H1 (cell line): ENCODE measurements at regions not wholly inside any gene's neighbourhood (a gene's known extent, or its start where the extent isn't known, plus 50 kb on each side); places are given as distances from the start of the nearest gene placed in this dataset.

ENCODE experiments used
- CTCF ChIA-PET: fragments of 300-600 bp; sonication (Branson Sonifier 250); formaldehyde crosslinking; loops from one replicate; lab custom pipeline; 2021; ENCODE audit not compliant: partially characterized antibody; lab: Charles Lee
- POLR2A ChIA-PET: fragments of 300-600 bp; sonication (Branson Sonifier 250); formaldehyde crosslinking; loops from one replicate; lab custom pipeline; 2021; ENCODE audit warnings: inconsistent platforms; ENCODE audit not compliant: partially characterized antibody; lab: Charles Lee
- DNase-seq, 2 experiments: peaks; one replicate each; pipeline versions ENCODE4 v3.0.0 to v3.0.0-alpha.2; 2010 to 2022; ENCODE audit warnings: low spot score in 2 of 2, low read depth in 1 of 2, mixed read lengths in 1 of 2
- FAIRE-seq: peaks from 2 replicates; lab custom pipeline; 2011; peaks lifted over from hg19 to GRCh38; lab: Jason Lieb, UNC
- H2AFZ ChIP-seq: 2 replicates; pipeline ENCODE4 v1.8.1; 2012; ENCODE audit warnings: low read length, inconsistent platforms
- H2AK5ac ChIP-seq: 2 replicates; pipeline ENCODE4 v1.6.1; 2013; ENCODE audit warnings: low read depth, low read length
- H2BK120ac ChIP-seq: replicated peaks from 2 replicates; pipeline ENCODE3; 2013; ENCODE audit warnings: low read depth, low read length, inconsistent platforms
- H2BK12ac ChIP-seq: 2 replicates; pipeline ENCODE4 v1.6.1; 2013; ENCODE audit warnings: low read depth, low read length
- H2BK15ac ChIP-seq: 2 replicates; pipeline ENCODE4 v1.6.1; 2013; ENCODE audit warnings: low read length
- H2BK20ac ChIP-seq: 2 replicates; pipeline ENCODE4 v1.6.1; 2013; ENCODE audit warnings: low read length
- H2BK5ac ChIP-seq: 2 replicates; pipeline ENCODE4 v1.6.1; 2013; ENCODE audit warnings: low read depth, low read length
- H3K14ac ChIP-seq: 2 replicates; pipeline ENCODE4 v1.6.1; 2013; ENCODE audit warnings: inconsistent platforms; ENCODE audit not compliant: insufficient read length
- H3K18ac ChIP-seq: 2 replicates; pipeline ENCODE4 v1.6.1; 2013; ENCODE audit warnings: low read length; ENCODE audit errors: extremely low read depth
- H3K23ac ChIP-seq: 2 replicates; pipeline ENCODE4 v1.6.1; 2013; ENCODE audit warnings: inconsistent platforms; ENCODE audit not compliant: insufficient read length
- H3K23me2 ChIP-seq: 2 replicates; pipeline ENCODE4 v1.6.1; 2013; ENCODE audit warnings: low read depth, low read length
- H3K27ac ChIP-seq: 2 replicates; pipeline ENCODE4 v1.6.1; 2011; ENCODE audit warnings: low read depth, low read length, inconsistent platforms
- H3K27me3 ChIP-seq, 4 experiments: replicated peaks in 1 of 4; 1 replicate in 1 of 4; 2 replicates in 3 of 4; pipeline versions ENCODE4 v1.6.1 to v1.8.1; 2011 to 2013; ENCODE audit warnings: low read length in 3 of 4, mild to moderate bottlenecking in 3 of 4, inconsistent platforms in 2 of 4, mixed read lengths in 2 of 4, moderate library complexity in 1 of 4; ENCODE audit not compliant: control insufficient read depth in 3 of 4, insufficient read depth in 3 of 4; ENCODE audit errors: extremely low read depth in 1 of 4
- H3K36me3 ChIP-seq, 4 experiments: 2 replicates each; pipeline versions ENCODE4 v1.6.1 to v1.8.1; 2011 to 2013; ENCODE audit warnings: mild to moderate bottlenecking in 4 of 4, low read length in 3 of 4, moderate library complexity in 2 of 4, control low read depth in 1 of 4, inconsistent platforms in 1 of 4; ENCODE audit not compliant: insufficient read depth in 4 of 4, control insufficient read depth in 2 of 4
- H3K4ac ChIP-seq: replicated peaks from 2 replicates; pipeline ENCODE3; 2013; ENCODE audit warnings: low read length, low read depth, mixed read lengths, inconsistent platforms; ENCODE audit not compliant: insufficient read length
- H3K4me1 ChIP-seq, 4 experiments: replicated peaks in 1 of 4; 1 replicate in 1 of 4; 2 replicates in 3 of 4; pipeline versions ENCODE4 v1.6.1 to v1.8.1; 2011 to 2013; ENCODE audit warnings: low read length in 3 of 4, inconsistent platforms in 2 of 4, mixed read lengths in 1 of 4; ENCODE audit not compliant: insufficient read depth in 4 of 4, control insufficient read depth in 3 of 4
- H3K4me2 ChIP-seq, 2 experiments: 2 replicates each; pipeline versions ENCODE4 v1.6.1 to v1.8.1; 2011 to 2013; ENCODE audit warnings: low read depth in 2 of 2, low read length in 2 of 2, control low read depth in 1 of 2, inconsistent platforms in 1 of 2, mild to moderate bottlenecking in 1 of 2; ENCODE audit not compliant: insufficient read depth in 1 of 2
- H3K4me3 ChIP-seq, 4 experiments: fragments of 200-600, 300-600 bp in 1 of 4; sonication (generic), shearing (Covaris generic), sonication (Bioruptor Twin) in 1 of 4; 2 replicates each; pipeline versions ENCODE4 v1.5.1 to v1.8.1; 2011 to 2016; ENCODE audit warnings: low read length in 4 of 4, low read depth in 3 of 4, control low read depth in 2 of 4, inconsistent platforms in 2 of 4, mild to moderate bottlenecking in 2 of 4, mixed read lengths in 1 of 4, moderate library complexity in 1 of 4; ENCODE audit not compliant: insufficient read depth in 2 of 4; ENCODE audit errors: extremely low read depth in 1 of 4
- H3K56ac ChIP-seq: replicated peaks from 2 replicates; pipeline ENCODE3; 2013; ENCODE audit warnings: low read depth, mild to moderate bottlenecking, mixed read lengths, low read length, inconsistent platforms; ENCODE audit not compliant: insufficient read length
- H3K79me1 ChIP-seq: 2 replicates; pipeline ENCODE4 v1.6.1; 2013; ENCODE audit warnings: low read depth, low read length, control low read depth
- H3K79me2 ChIP-seq, 2 experiments: 2 replicates each; pipeline versions ENCODE4 v1.6.1 to v1.8.1; 2012 to 2013; ENCODE audit warnings: low read length in 2 of 2, mild to moderate bottlenecking in 2 of 2, inconsistent platforms in 1 of 2; ENCODE audit not compliant: insufficient read depth in 2 of 2, control insufficient read depth in 1 of 2
- H3K9ac ChIP-seq, 4 experiments: replicated peaks in 1 of 4; 1 replicate in 1 of 4; 2 replicates in 3 of 4; pipeline versions ENCODE4 v1.6.1 to v1.8.1; 2011 to 2013; ENCODE audit warnings: low read depth in 3 of 4, low read length in 3 of 4, control low read depth in 2 of 4, mild to moderate bottlenecking in 2 of 4, moderate library complexity in 2 of 4, inconsistent platforms in 1 of 4; ENCODE audit errors: extremely low read depth in 1 of 4
- H3K9me3 ChIP-seq, 2 experiments: 2 replicates each; pipeline versions ENCODE4 v1.6.1 to v1.8.1; 2012 to 2013; ENCODE audit warnings: mild to moderate bottlenecking in 2 of 2, moderate library complexity in 2 of 2, control low read depth in 1 of 2, inconsistent platforms in 1 of 2, low read depth in 1 of 2, low read length in 1 of 2, mixed read lengths in 1 of 2; ENCODE audit not compliant: insufficient read depth in 2 of 2
- H4K20me1 ChIP-seq, 2 experiments: replicated peaks in 1 of 2; 2 replicates each; pipeline versions ENCODE3 to v1.8.1; 2011 to 2013; ENCODE audit warnings: inconsistent platforms in 2 of 2, low read length in 2 of 2, mild to moderate bottlenecking in 1 of 2; ENCODE audit not compliant: insufficient read depth in 2 of 2, control insufficient read depth in 1 of 2
- H4K5ac ChIP-seq: 2 replicates; pipeline ENCODE4 v1.6.1; 2013; ENCODE audit warnings: low read length, low read depth, mixed read lengths, inconsistent platforms; ENCODE audit not compliant: insufficient read length
- H4K8ac ChIP-seq: 2 replicates; pipeline ENCODE4 v1.8.0; 2013; ENCODE audit warnings: mild to moderate bottlenecking, moderate library complexity, low read length, inconsistent platforms; ENCODE audit not compliant: insufficient read depth; ENCODE audit errors: extremely low read depth
- H4K91ac ChIP-seq: replicated peaks from 2 replicates; pipeline ENCODE3; 2013; ENCODE audit warnings: low read length, mixed read lengths, inconsistent platforms; ENCODE audit not compliant: insufficient read length
- ATF3 ChIP-seq: IDR thresholded peaks from 2 replicates; pipeline ENCODE4 v1.6.1; 2011; ENCODE audit warnings: low read depth, mild to moderate bottlenecking, low read length; ENCODE audit not compliant: insufficient read depth
- CEBPB ChIP-seq: IDR thresholded peaks from 2 replicates; pipeline ENCODE4 v1.6.1; 2012; ENCODE audit warnings: low read depth, low read length
- CHD2 ChIP-seq: IDR thresholded peaks from 2 replicates; pipeline ENCODE4 v1.6.1; 2012; ENCODE audit warnings: low read length, improper control_type of control experiment
- FOSL1 ChIP-seq: IDR thresholded peaks from 2 replicates; pipeline ENCODE4 v1.6.1; 2011; ENCODE audit warnings: mild to moderate bottlenecking, low read depth, low read length, moderate library complexity; ENCODE audit not compliant: insufficient read depth
- JUN ChIP-seq: IDR thresholded peaks from 2 replicates; pipeline ENCODE4 v1.6.1; 2011; ENCODE audit warnings: low read depth, mild to moderate bottlenecking, improper control_type of control experiment, low read length
- KDM1A ChIP-seq: fragments of 200-600, 300-600 bp; sonication (generic); IDR thresholded peaks from 2 replicates; pipeline ENCODE4 v1.7.1; 2016; ENCODE audit warnings: mild to moderate bottlenecking, low read length, borderline replicate concordance
- MAFK ChIP-seq: IDR thresholded peaks from 2 replicates; pipeline ENCODE4 v1.6.1; 2012; ENCODE audit warnings: low read depth, mild to moderate bottlenecking, improper control_type of control experiment, low read length
- POLR2A ChIP-seq, 2 experiments: IDR thresholded peaks; 1 replicate in 1 of 2; 2 replicates in 1 of 2; pipeline ENCODE4 v1.6.1; 2011; ENCODE audit warnings: low read depth in 2 of 2, low read length in 2 of 2, mild to moderate bottlenecking in 2 of 2; ENCODE audit errors: control extremely low read depth in 1 of 2
- POU5F1 ChIP-seq: IDR thresholded peaks from 2 replicates; pipeline ENCODE4 v1.6.1; 2011; ENCODE audit warnings: low read depth, mild to moderate bottlenecking, low read length, moderate library complexity
- RNF2 ChIP-seq: fragments of 200-900, 300-1000 bp; sonication (generic); IDR thresholded peaks from 2 replicates; pipeline ENCODE4 v1.7.1; 2016; ENCODE audit warnings: borderline replicate concordance, low read depth, mild to moderate bottlenecking, antibody characterized with exemption, low read length; ENCODE audit not compliant: poor library complexity, severe bottlenecking; ENCODE audit errors: missing control alignments
- SIRT6 ChIP-seq: IDR thresholded peaks from one replicate; pipeline ENCODE4 v1.7.1; 2012; ENCODE audit warnings: low read length, inconsistent platforms
- SIX5 ChIP-seq: IDR thresholded peaks from 2 replicates; pipeline ENCODE4 v1.6.1; 2011; ENCODE audit warnings: mild to moderate bottlenecking, low read depth, low read length
- SP4 ChIP-seq: IDR thresholded peaks from 2 replicates; pipeline ENCODE4 v1.6.1; 2012; ENCODE audit warnings: low read length, inconsistent platforms
- SUZ12 ChIP-seq: fragments of 200-600 bp; sonication (generic); IDR thresholded peaks from 2 replicates; pipeline ENCODE4 v1.6.1; 2012; ENCODE audit warnings: mild to moderate bottlenecking, inconsistent platforms, low read length, moderate library complexity, mixed read lengths
- TBP ChIP-seq: IDR thresholded peaks from 2 replicates; pipeline ENCODE4 v1.6.1; 2011; ENCODE audit warnings: low read depth, low read length, improper control_type of control experiment
- WGBS, 2 experiments: shearing (Covaris generic) in 1 of 2; methylation state at CpG; one replicate each; pipeline versions ENCODE4 v1.1.6 to v1.1.7; 2013 to 2015; ENCODE audit warnings: low lambda C conversion rate in 2 of 2, mixed read lengths in 2 of 2, inconsistent platforms in 1 of 2, low coverage in 1 of 2, missing lambda C conversion rate in 1 of 2; ENCODE audit not compliant: insufficient replicate concordance in 2 of 2, insufficient coverage in 1 of 2, insufficient read length in 1 of 2; ENCODE audit errors: extremely low coverage in 1 of 2, missing lambda C conversion rate in 1 of 2; 5-methylcytosine and 5-hydroxymethylcytosine counted together

GRCh38 chr13:62838929-62839328 lies 1423.3 kb upstream of the PCDH20 start (continued):
- no peak for TF ChIP-seq TBP

GRCh38 chr13:62837895-62838294 lies 1422.2 kb upstream of the PCDH20 start:
- Histone ChIP-seq H3K18ac (no peak overlapping the region), H3K27me3 (no peaks in the 10 kb centered on the region), H3K36me3 (no peaks in the 10 kb centered on the region), H2BK5ac (no peak overlapping the region), H4K8ac (no peak overlapping the region), H3K4ac (no peak overlapping the region), H2BK15ac (no peak overlapping the region), H3K14ac (no peak overlapping the region), H2BK120ac (no peak overlapping the region), H3K4me2 (no peak overlapping the region), H2BK20ac (no peak overlapping the region), H3K9me3 (no peaks in the 10 kb centered on the region), H3K79me1 (no peaks in the 10 kb centered on the region), H3K79me2 (no peaks in the 10 kb centered on the region), H3K4me1 (no peaks in the 10 kb centered on the region), H2AK5ac (no peak overlapping the region), H4K91ac (no peak overlapping the region), H3K56ac (no peak overlapping the region), H3K4me3 (no peak overlapping the region), H4K5ac (no peak overlapping the region), H3K23ac (no peak overlapping the region), H2BK12ac (no peak overlapping the region), H4K20me1 (no peaks in the 10 kb centered on the region), H3K27ac (no peak overlapping the region), H3K9ac (no peak overlapping the region), H3K23me2 (no peaks in the 10 kb centered on the region), H2AFZ (no peak overlapping the region)
- ChIA-PET POLR2A (no interaction called here), CTCF (no interaction called here)
- FAIRE-seq = no peak
- DNase-seq = no peak
- WGBS, 2 experiments = 88% methylated on average over 2 of the region's 2 CpGs; no CpG with 5 or more reads in 1 of the 2 experiments
- TF ChIP-seq MAFK (no peak), ATF3 (no peak), SP4 (no peak), SIX5 (no peak), FOSL1 (no peak), POLR2A (IDR thresholded peaks at IDR 0.05; ENCODE audit: control extremely low read depth in 1 of 2, low read depth in 2 of 2, low read length in 2 of 2) (no peak), RNF2 (no peak), SUZ12 (no peak), CHD2 (no peak), KDM1A (no peak), JUN (no peak), POU5F1 (no peak), SIRT6 (no peak), CEBPB (no peak)
